Fibroblast of the aortic adventitia (primary cell): ENCODE measurements at regions not wholly inside any gene's neighbourhood (a gene's known extent, or its start where the extent isn't known, plus 50 kb on each side); places are given as distances from the start of the nearest gene placed in this dataset.
"Not testable (repeated sequence)": the region's sequence is repeated elsewhere in the genome, so short reads cannot be mapped to it uniquely, and the experiment has no call there.

Experiments used
- DNase-seq: peaks from one replicate; pipeline ENCODE4 v3.0.0-alpha.2; 2010; ENCODE audit warnings: low read depth
- H3K4me3 ChIP-seq: 2 replicates; pipeline ENCODE4 v1.5.1; 2011; ENCODE audit warnings: low read depth, mild to moderate bottlenecking, control low read depth, low read length, moderate library complexity
- CTCF ChIP-seq: IDR thresholded peaks from 2 replicates; pipeline ENCODE4 v1.5.1; 2011; ENCODE audit warnings: mild to moderate bottlenecking, low read length, control low read depth, inconsistent platforms; ENCODE audit not compliant: insufficient read depth

DNA sequence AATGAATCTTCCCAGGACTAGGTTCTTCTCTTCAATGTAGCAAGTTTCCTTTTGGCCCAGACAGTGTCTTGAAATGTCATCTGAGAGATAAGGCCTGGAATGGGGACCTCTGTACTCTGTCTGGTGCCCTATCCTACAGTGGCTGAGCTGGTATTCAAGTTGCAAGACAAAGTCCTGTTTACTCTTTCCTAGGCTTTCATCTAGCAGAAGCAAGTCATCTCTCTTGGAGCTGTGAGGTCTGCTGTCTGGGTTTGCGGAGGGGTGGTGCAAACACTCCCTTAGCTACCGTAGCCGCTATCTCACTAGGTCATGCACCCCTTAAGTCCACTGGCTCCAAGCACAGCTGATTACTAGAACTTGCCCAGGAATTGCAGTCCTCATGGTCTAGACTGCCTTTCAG is 149.7 kb upstream of the SLC16A7 start:
- no peak for TF ChIP-seq CTCF
- no peak overlapping the region for H3K4me3 ChIP-seq
- no peak for DNase-seq

GRCh38 chr12:59444932-59445331 is 150.9 kb upstream of the SLC16A7 start:
- no peak overlapping the region for H3K4me3 ChIP-seq
- peak; percentile 52 for TF ChIP-seq CTCF
- peak; percentile 58 for DNase-seq

- no peak for TF ChIP-seq CTCF
- DNase-seq = no peak
- no peak overlapping the region for H3K4me3 ChIP-seq
Measured at GRCh38 chr12:59432057-59432456, 163.8 kb upstream of the SLC16A7 start.

DNA sequence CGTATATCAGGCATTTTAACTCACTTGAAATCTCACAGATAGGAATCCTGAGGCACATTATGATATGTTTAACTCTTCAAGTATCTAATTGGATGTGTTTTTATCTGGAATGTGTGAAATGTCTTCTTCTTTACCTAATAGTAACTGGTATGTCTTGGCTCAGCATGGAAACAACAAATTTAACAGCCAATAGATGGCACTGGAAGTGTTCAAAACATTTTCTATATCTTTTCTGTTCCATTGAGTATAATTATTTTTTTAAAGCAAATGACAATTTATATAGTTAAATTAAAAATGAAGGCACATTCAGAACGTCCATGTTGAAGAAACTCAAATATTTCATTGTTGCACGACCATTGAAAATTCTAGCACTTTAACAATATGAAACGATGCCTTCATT is 164.6 kb upstream of the SLC16A7 start:
- DNase-seq = peak; percentile 40
- TF ChIP-seq CTCF = peak; percentile 35
- no peak overlapping the region for H3K4me3 ChIP-seq

GRCh38 chr12:59429766-59430165 is 166.1 kb upstream of the SLC16A7 start:
- DNase-seq = no peak
- TF ChIP-seq CTCF = no peak

DNA sequence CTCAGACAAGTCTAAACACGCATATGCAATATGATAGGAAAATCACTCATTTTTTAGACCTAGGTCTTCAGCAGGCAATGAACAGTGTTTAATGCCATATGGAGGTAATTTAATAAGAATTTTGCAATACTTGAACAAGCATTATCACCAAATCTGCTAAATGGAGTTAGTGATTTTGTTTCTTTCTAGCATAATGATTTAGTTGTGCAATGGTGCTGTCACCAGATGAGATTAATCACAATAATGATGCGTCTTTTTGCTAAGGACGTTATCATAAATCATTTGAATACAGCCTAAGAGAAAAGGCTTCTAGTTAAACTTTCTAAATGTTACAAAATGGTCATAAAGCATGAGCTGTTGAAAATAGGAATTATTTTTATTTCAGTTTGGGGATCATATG is 170.0 kb upstream of the SLC16A7 start:
- TF ChIP-seq CTCF = no peak
- peak; percentile 74 for DNase-seq
- H3K4me3 ChIP-seq = no peak overlapping the region

More at GRCh38 chr12:59429766-59430165, 166.1 kb upstream of the SLC16A7 start:
- no peak overlapping the region for H3K4me3 ChIP-seq

DNA sequence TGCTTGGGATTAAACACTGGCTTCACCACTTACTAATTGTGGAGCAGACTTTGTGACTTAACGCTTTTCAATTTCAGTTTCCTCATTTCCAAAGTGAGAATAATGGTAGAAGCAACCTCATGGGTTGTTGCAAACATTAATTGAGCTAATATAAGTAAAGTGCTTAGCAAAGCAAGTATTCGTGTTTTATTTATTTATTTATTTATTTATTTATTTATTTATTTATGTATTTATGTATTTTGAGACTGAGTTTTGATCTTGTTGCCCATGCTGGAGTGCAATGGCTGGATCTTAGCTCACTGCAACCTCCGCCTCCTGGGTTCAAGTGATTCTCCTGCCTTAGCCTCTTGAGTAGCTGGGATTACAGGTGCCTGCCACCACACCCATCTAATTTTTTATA is 171.2 kb upstream of the SLC16A7 start:
- not testable (repeated sequence) for H3K4me3 ChIP-seq

More for the DNA sequence above, 171.2 kb upstream of the SLC16A7 start:
- DNase-seq = not testable (repeated sequence)
